Esophagus squamous epithelium (tissue), 4 donors: ENCODE measurements at regions not wholly inside any gene's neighbourhood (a gene's known extent, or its start where the extent isn't known, plus 50 kb on each side); places are given as distances from the start of the nearest gene placed in this dataset.

ENCODE experiments used
- POLR2A ChIP-seq, 4 donors: fragments of 450-650 bp; IDR thresholded peaks; one replicate each; pipeline ENCODE4 v1.6.1; 2017; ENCODE audit warnings: antibody characterized with exemption in 4 of 4, mild to moderate bottlenecking in 4 of 4, moderate library complexity in 3 of 4
- TF ChIP-seq, protein P1 (sequence below), 6 experiments: fragments of 450-650 bp in 4 of 6; fragments of 200-600 bp in 2 of 6; sonication (generic) in 2 of 6; IDR thresholded peaks; one replicate each; pipeline ENCODE4 v1.5.1; 2016 to 2019; ENCODE audit warnings: antibody characterized with exemption in 6 of 6, mild to moderate bottlenecking in 4 of 6, moderate library complexity in 4 of 6

DNA sequence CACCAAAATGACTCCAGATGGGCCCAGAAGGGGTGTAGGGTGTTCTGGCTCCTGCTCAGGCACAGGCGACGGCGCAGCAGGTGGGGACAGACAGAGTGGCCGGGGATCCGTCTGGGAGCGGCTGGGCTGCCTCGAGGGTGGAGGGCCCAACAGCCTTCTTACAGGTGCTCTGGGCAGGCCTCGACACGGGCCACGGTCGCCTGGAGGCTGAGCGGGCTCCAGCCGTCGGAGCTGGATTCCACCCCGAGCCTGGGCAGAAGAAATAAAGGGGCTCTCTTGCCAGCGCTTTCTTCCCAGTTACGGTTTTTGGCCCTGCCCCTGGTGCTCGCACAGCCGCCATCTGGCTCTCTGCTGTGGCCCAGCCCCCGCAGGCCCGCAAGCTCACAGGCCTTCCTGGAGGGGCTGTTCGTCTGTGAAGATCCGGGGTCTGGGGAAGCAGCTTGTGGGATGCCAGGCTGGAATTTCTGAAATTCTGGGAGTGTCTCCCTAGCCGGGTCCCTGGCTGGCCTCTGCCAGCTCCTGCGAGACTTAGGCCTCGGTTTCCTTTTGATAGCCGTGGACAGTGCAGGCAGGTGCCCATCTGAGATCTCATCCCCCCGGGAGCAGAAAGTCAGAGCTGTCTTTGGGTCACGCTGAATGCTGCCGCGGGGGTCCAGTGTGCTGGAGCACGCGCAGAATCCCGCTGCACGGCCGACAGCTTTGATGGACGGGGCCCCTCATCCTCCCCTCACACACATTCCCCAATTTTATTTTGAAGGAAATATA lies 122.7 kb downstream of the PAPOLA start:
- TF ChIP-seq, protein P1, sequence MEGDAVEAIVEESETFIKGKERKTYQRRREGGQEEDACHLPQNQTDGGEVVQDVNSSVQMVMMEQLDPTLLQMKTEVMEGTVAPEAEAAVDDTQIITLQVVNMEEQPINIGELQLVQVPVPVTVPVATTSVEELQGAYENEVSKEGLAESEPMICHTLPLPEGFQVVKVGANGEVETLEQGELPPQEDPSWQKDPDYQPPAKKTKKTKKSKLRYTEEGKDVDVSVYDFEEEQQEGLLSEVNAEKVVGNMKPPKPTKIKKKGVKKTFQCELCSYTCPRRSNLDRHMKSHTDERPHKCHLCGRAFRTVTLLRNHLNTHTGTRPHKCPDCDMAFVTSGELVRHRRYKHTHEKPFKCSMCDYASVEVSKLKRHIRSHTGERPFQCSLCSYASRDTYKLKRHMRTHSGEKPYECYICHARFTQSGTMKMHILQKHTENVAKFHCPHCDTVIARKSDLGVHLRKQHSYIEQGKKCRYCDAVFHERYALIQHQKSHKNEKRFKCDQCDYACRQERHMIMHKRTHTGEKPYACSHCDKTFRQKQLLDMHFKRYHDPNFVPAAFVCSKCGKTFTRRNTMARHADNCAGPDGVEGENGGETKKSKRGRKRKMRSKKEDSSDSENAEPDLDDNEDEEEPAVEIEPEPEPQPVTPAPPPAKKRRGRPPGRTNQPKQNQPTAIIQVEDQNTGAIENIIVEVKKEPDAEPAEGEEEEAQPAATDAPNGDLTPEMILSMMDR (IDR thresholded peaks at IDR 0.05) = no peak
- TF ChIP-seq POLR2A (IDR thresholded peaks at IDR 0.05) = no peak
